ENCODE measurements at regions not wholly inside any gene's neighbourhood (a gene's known extent, or its start where the extent isn't known, plus 50 kb on each side); places are given as distances from the start of the nearest gene placed in this dataset.
"Not testable (repeated sequence)": the region's sequence is repeated elsewhere in the genome, so short reads cannot be mapped to it uniquely, and the experiment has no call there.

- no peak for DNase-seq (ENCODE audit: low read depth)
Measured at GRCh38 chr12:65684906-65685305, 139.4 kb upstream of the HMGA2 start.

- DNase-seq (ENCODE audit: low read depth): no peak
Measured at GRCh38 chr12:65685514-65685913, 138.8 kb upstream of the HMGA2 start.

- DNase-seq (ENCODE audit: low read depth): no peak
Measured at GRCh38 chr12:65689508-65689907, 134.8 kb upstream of the HMGA2 start.

- no peak for DNase-seq (ENCODE audit: low read depth)
Measured at GRCh38 chr12:65690477-65690876, 133.8 kb upstream of the HMGA2 start.

- no peak for DNase-seq (ENCODE audit: low read depth)
Measured at GRCh38 chr12:65694130-65694529, 130.2 kb upstream of the HMGA2 start.

- peak; percentile 97 for DNase-seq (ENCODE audit: low read depth)
Measured at GRCh38 chr12:65695113-65695865, 129.0 kb upstream of the HMGA2 start.

GRCh38 chr12:65696227-65696626, 128.1 kb upstream of the HMGA2 start:
- DNase-seq (ENCODE audit: low read depth): no peak

GRCh38 chr12:65699251-65699650, 125.0 kb upstream of the HMGA2 start:
- DNase-seq (ENCODE audit: low read depth): no peak

- DNase-seq (ENCODE audit: low read depth): no peak
Measured at GRCh38 chr12:65703176-65703575, 121.1 kb upstream of the HMGA2 start.

GRCh38 chr12:65705380-65705876, 118.9 kb upstream of the HMGA2 start:
- no peak for DNase-seq (ENCODE audit: low read depth)

- no peak for DNase-seq (ENCODE audit: low read depth)
Measured at GRCh38 chr12:65707051-65707450, 117.2 kb upstream of the HMGA2 start.

GRCh38 chr12:65712260-65713004, 111.9 kb upstream of the HMGA2 start:
- DNase-seq (ENCODE audit: low read depth): no peak

GRCh38 chr12:65715961-65716360, 108.3 kb upstream of the HMGA2 start:
- no peak for DNase-seq (ENCODE audit: low read depth)

- DNase-seq (ENCODE audit: low read depth): peak; percentile 84
Measured at GRCh38 chr12:65720136-65721130, 103.8 kb upstream of the HMGA2 start.

GRCh38 chr12:65721541-65722190, 102.6 kb upstream of the HMGA2 start:
- DNase-seq (ENCODE audit: low read depth): no peak

GRCh38 chr12:65725376-65725775, 98.9 kb upstream of the HMGA2 start:
- no peak for DNase-seq (ENCODE audit: low read depth)

GRCh38 chr12:65728455-65728847, 95.8 kb upstream of the HMGA2 start:
- no peak for DNase-seq (ENCODE audit: low read depth)

- DNase-seq (ENCODE audit: low read depth): no peak
Measured at GRCh38 chr12:65728848-65729793, 95.2 kb upstream of the HMGA2 start.

GRCh38 chr12:65731771-65732170, 92.5 kb upstream of the HMGA2 start:
- DNase-seq (ENCODE audit: low read depth): no peak

GRCh38 chr12:65733643-65734042, 90.6 kb upstream of the HMGA2 start:
- DNase-seq (ENCODE audit: low read depth): not testable (repeated sequence)
